ENCODE measurements at regions not wholly inside any gene's neighbourhood (a gene's known extent, or its start where the extent isn't known, plus 50 kb on each side); places are given as distances from the start of the nearest gene placed in this dataset.

DNA sequence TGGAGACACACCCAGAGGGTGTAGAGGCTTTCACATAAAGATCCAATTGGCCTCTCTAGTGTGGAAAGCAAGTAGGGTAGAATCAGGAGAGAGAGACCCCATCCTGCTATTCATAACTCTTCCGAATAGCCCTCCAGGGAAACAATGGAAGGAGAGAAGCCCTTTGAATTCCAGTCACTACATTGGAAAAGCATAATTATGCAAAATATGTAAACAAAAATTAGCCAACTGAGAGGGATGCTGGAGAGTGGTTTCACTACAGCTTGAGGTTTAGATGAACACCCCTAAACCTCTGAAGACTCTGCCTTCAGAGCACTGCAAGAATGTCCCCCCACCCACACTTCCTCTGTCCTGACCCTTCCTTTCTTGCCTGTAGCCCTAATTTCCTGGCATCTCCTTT lies 197.3 kb upstream of the ANKRD55 start:
- Histone ChIP-seq H3K36me3 (ENCODE audit: insufficient read depth, low read length) (no peaks in the 10 kb centered on the region), H3K4me3 (ENCODE audit: low read length) (no peak overlapping the region), H3K27me3 (ENCODE audit: insufficient read depth, low read length) (no peaks in the 10 kb centered on the region), H3K4me1 (ENCODE audit: insufficient read depth, low read length) (no peaks in the 10 kb centered on the region), H3K9ac (ENCODE audit: low read depth, low read length) (no peak overlapping the region), H3K27ac (ENCODE audit: low read depth, low read length) (no peak overlapping the region), H3K9me3 (ENCODE audit: insufficient read depth, low read depth, low read length) (no peaks in the 10 kb centered on the region)
- WGBS, result no CpG with 5 or more reads among the region's 1 CpG

DNA sequence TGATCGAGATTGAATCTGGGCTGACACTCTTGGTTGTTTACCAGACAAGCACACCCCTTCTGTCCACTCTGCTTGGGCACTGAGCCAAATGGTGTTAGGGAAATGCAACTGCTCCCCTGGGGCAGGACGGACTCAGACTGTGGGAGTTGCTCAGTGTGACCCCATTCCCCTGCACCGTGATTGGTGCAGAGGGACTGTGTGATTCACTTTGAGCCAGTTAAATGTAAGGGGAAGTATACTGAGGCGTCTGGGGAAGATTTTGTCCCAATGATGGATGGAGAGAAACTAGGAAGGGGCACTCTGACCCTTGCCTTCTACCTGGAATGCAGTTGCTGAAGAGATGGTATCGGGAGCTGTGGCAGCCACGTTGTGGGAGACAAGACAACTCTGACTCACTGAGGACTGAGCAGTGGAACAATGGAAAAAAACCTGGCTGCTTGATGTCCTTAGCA lies 196.0 kb upstream of the ANKRD55 start:
- H3K27me3 ChIP-seq (ENCODE audit: insufficient read depth, low read length), result no peaks in the 10 kb centered on the region
- no peak overlapping the region for H3K4me3 ChIP-seq (ENCODE audit: low read length)
- no peak overlapping the region for H3K27ac ChIP-seq (ENCODE audit: low read depth, low read length)
- no peak overlapping the region for H3K9ac ChIP-seq (ENCODE audit: low read depth, low read length)
- WGBS, result 91% methylated on average over 6 of the region's 6 CpGs
- H3K36me3 ChIP-seq (ENCODE audit: insufficient read depth, low read length), result no peaks in the 10 kb centered on the region
- no peaks in the 10 kb centered on the region for H3K9me3 ChIP-seq (ENCODE audit: insufficient read depth, low read depth, low read length)
- H3K4me1 ChIP-seq (ENCODE audit: insufficient read depth, low read length), result no peaks in the 10 kb centered on the region

DNA sequence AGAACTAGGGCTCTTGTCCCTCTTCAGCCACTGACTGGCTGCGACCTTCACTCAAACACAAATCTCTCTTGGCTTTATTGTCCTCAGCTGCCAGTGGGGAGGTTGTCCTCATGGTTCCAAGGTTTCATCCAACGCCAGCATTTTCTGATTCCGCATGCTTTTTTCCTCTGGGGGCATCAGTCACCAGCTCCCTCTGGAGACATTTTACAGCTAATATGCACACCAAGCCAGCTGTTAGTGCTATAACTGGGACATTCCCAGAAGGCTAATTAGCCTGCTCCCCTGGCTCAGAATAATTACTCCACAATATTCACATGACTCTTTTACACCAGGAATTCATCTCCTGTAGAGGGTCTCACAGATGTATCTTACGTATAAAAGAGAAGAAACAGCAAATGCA lies 193.6 kb upstream of the ANKRD55 start:
- no peaks in the 10 kb centered on the region for H3K36me3 ChIP-seq (ENCODE audit: insufficient read depth, low read length)
- H3K9me3 ChIP-seq (ENCODE audit: insufficient read depth, low read depth, low read length), result no peaks in the 10 kb centered on the region
- no peak overlapping the region for H3K9ac ChIP-seq (ENCODE audit: low read depth, low read length)
- no peaks in the 10 kb centered on the region for H3K27me3 ChIP-seq (ENCODE audit: insufficient read depth, low read length)
- WGBS, result 93% methylated on average over 4 of the region's 4 CpGs
- H3K4me1 ChIP-seq (ENCODE audit: insufficient read depth, low read length), result no peaks in the 10 kb centered on the region
- H3K27ac ChIP-seq (ENCODE audit: low read depth, low read length), result no peak overlapping the region
- no peak overlapping the region for H3K4me3 ChIP-seq (ENCODE audit: low read length)

DNA sequence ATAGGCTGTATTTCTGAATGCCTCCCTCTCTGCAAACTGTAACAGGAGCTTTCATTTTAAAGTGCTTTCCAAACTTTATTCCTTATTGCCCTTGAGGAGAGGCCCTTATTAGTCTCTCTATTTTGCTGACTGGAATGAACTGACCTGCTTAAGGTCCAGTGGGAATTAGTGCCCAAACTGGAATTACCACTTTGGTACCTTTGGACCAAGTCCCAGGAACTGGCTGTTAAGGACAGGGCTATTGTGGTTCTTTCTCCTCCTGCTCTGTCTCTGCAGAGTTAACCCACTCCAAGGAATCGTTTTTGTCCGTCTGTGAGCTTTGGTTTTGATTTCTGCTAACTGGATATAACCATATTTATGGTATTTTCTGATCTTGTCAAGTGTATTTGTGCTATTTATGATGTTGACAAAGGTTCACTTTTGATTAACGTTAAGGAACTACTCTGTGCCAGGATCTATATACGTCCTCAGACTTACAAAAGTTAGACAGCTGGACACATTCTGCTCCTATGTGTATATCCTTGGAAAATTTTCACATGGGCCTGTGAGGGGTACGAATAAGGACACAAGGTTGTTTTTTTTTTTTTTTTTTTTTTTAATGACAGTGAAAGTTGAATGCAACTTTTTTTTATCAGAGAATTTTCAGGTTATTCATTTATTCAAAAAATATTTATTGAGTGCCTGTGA lies 189.1 kb upstream of the ANKRD55 start:
- WGBS, result 90% methylated on average over 4 of the region's 5 CpGs
- H3K27ac ChIP-seq (ENCODE audit: low read depth, low read length), result no peak overlapping the region
- H3K9me3 ChIP-seq (ENCODE audit: insufficient read depth, low read depth, low read length), result peaks cover 2% of the 10 kb centered on the region; the same call in 1 of the 2 replicates
- no peaks in the 10 kb centered on the region for H3K27me3 ChIP-seq (ENCODE audit: insufficient read depth, low read length)
- no peaks in the 10 kb centered on the region for H3K4me1 ChIP-seq (ENCODE audit: insufficient read depth, low read length)
- H3K9ac ChIP-seq (ENCODE audit: low read depth, low read length), result no peak overlapping the region
- no peaks in the 10 kb centered on the region for H3K36me3 ChIP-seq (ENCODE audit: insufficient read depth, low read length)
- no peak overlapping the region for H3K4me3 ChIP-seq (ENCODE audit: low read length)

DNA sequence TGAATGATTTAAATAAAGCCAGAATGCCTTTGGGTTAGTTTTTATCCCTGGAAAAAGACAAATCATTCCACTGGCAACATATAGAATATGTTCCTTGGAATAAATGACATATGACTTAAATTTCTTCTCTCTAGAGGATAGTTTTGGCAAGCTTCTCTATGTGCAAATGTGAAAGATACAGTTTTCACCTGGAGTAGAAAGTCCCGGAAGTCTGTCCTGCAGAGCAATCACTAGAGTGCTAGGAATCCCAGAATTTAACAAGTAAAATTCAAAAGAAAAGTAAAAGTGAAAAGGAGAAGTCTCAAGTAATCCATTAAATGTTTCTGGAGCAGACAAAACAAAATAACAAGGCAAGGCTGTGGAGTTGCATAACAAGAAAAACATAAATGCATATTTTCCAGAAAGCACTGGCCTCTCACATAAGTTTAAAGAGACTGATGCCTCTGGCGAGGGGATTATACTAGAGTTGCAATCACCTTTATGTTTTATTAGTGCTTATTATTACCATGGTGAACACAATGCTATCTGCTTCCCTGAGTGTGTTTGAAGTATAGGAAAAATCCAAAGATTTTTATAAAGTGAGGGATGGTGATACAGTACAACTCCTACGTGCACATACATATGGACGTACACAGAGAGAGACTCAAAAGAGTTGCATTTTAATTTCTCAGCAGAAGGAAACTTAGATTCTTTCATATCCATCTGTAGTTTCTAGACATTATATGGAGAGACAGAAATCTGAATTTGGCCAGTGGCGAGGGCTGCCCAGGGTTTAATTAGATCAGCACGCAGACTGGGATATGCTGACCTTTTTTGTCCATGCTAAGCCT lies 188.3 kb upstream of the ANKRD55 start:
- 95% methylated on average over 6 of the region's 6 CpGs for WGBS
- Histone ChIP-seq H3K4me3 (ENCODE audit: low read length) (no peak overlapping the region), H3K27ac (ENCODE audit: low read depth, low read length) (no peak overlapping the region), H3K4me1 (ENCODE audit: insufficient read depth, low read length) (no peaks in the 10 kb centered on the region), H3K9ac (ENCODE audit: low read depth, low read length) (no peak overlapping the region), H3K36me3 (ENCODE audit: insufficient read depth, low read length) (no peaks in the 10 kb centered on the region), H3K27me3 (ENCODE audit: insufficient read depth, low read length) (no peaks in the 10 kb centered on the region), H3K9me3 (ENCODE audit: insufficient read depth, low read depth, low read length) (peaks cover 2% of the 10 kb centered on the region; the same call in 1 of the 2 replicates)

DNA sequence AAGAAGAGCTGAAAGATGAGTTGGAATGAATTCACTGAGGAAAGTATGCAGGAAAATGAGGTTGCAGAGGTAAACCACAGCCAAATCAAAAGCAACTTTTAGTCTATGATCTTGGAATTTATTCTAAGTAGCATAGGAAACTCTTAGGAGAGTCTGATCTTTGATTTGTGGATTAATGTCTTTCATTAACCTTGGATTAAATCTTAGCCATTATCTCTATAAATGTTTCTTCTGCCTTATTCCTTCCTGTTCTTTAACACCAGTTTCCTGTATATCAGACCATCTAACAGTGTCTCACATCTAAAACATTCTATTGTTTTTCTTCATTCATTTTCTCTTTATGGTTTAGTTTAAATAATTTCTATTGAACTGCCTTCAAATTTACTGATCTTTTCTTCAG lies 187.2 kb upstream of the ANKRD55 start:
- peaks cover 2% of the 10 kb centered on the region; the same call in 1 of the 2 replicates for H3K9me3 ChIP-seq (ENCODE audit: insufficient read depth, low read depth, low read length)
- H3K9ac ChIP-seq (ENCODE audit: low read depth, low read length), result no peak overlapping the region
- H3K27ac ChIP-seq (ENCODE audit: low read depth, low read length), result no peak overlapping the region
- no peaks in the 10 kb centered on the region for H3K27me3 ChIP-seq (ENCODE audit: insufficient read depth, low read length)
- H3K4me1 ChIP-seq (ENCODE audit: insufficient read depth, low read length), result no peaks in the 10 kb centered on the region
- H3K4me3 ChIP-seq (ENCODE audit: low read length), result no peak overlapping the region
- H3K36me3 ChIP-seq (ENCODE audit: insufficient read depth, low read length), result no peaks in the 10 kb centered on the region

DNA sequence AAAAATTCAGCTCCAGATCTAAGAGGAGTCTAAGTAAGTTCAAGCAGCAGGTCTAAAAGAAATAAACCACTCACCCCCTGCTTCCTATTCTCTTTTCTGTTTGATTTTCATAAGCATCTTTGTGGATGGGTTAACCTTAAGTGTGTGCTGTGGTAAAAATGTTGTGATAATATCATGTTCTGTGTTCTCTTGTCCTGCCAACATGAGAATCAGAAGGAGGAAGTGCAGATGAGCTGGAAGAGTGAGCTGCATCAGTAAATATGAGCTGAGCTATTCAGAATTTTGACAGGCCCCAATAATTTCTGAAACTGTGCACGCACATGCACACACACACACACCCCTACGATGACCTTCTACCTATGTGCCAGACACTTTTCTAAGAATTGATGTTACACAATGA lies 186.5 kb upstream of the ANKRD55 start:
- H3K4me1 ChIP-seq (ENCODE audit: insufficient read depth, low read length), result no peaks in the 10 kb centered on the region
- no peak overlapping the region for H3K4me3 ChIP-seq (ENCODE audit: low read length)
- no peak overlapping the region for H3K9ac ChIP-seq (ENCODE audit: low read depth, low read length)
- peaks cover 2% of the 10 kb centered on the region; the same call in 1 of the 2 replicates for H3K9me3 ChIP-seq (ENCODE audit: insufficient read depth, low read depth, low read length)
- 100% methylated on average over 2 of the region's 2 CpGs for WGBS
- no peaks in the 10 kb centered on the region for H3K36me3 ChIP-seq (ENCODE audit: insufficient read depth, low read length)
- H3K27ac ChIP-seq (ENCODE audit: low read depth, low read length), result no peak overlapping the region
- no peaks in the 10 kb centered on the region for H3K27me3 ChIP-seq (ENCODE audit: insufficient read depth, low read length)

DNA sequence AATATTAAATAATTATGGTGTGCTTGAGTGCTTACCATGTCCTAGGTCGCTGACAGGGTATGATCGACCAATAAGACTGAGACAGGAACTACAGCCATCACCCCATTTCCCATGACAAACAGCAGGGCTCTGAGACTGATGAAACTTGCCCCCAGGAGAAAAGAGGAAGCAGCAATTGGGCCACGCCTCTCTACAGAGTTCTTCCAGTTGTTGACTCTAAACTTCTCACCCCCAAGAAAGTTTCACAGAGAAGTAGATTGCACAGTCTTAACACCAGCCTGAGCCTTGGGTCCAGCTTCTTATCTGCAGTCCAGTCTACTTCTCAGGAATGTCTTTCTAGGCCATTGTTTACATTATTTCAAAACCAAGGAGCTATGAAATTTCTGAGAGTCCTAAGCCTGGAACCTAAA lies 182.2 kb upstream of the ANKRD55 start:
- WGBS, result 95% methylated on average over 3 of the region's 3 CpGs
- Histone ChIP-seq H3K27ac (ENCODE audit: low read depth, low read length) (no peak overlapping the region), H3K4me3 (ENCODE audit: low read length) (no peak overlapping the region), H3K9me3 (ENCODE audit: insufficient read depth, low read depth, low read length) (peaks cover under 1% of the 10 kb centered on the region; the same call in 1 of the 2 replicates), H3K9ac (ENCODE audit: low read depth, low read length) (no peak overlapping the region), H3K36me3 (ENCODE audit: insufficient read depth, low read length) (no peaks in the 10 kb centered on the region), H3K4me1 (ENCODE audit: insufficient read depth, low read length) (no peaks in the 10 kb centered on the region), H3K27me3 (ENCODE audit: insufficient read depth, low read length) (no peaks in the 10 kb centered on the region)

DNA sequence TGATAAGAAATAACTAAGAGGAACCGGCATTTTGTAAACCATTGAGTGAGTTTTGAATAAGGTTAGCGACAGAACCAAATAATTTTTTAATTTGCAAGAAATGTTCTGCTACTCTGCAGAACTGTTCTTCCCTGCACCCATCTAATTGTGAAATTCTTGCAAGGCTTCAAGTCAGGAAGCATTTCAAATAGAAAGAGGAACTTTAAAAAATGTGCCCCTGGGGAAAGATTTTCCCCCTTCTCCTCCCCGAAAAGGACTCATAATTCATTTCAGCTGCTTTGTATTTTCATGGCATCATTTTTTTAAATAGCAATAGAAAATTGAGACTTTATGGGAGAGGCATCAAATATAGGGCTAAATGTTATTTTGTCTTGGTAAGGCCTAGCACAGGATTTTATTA lies 180.9 kb upstream of the ANKRD55 start:
- Histone ChIP-seq H3K9me3 (ENCODE audit: insufficient read depth, low read depth, low read length) (no peaks in the 10 kb centered on the region), H3K9ac (ENCODE audit: low read depth, low read length) (no peak overlapping the region), H3K27me3 (ENCODE audit: insufficient read depth, low read length) (no peaks in the 10 kb centered on the region), H3K4me1 (ENCODE audit: insufficient read depth, low read length) (no peaks in the 10 kb centered on the region), H3K36me3 (ENCODE audit: insufficient read depth, low read length) (no peaks in the 10 kb centered on the region), H3K27ac (ENCODE audit: low read depth, low read length) (no peak overlapping the region), H3K4me3 (ENCODE audit: low read length) (no peak overlapping the region)
- 100% methylated on average over 1 of the region's 3 CpGs for WGBS

DNA sequence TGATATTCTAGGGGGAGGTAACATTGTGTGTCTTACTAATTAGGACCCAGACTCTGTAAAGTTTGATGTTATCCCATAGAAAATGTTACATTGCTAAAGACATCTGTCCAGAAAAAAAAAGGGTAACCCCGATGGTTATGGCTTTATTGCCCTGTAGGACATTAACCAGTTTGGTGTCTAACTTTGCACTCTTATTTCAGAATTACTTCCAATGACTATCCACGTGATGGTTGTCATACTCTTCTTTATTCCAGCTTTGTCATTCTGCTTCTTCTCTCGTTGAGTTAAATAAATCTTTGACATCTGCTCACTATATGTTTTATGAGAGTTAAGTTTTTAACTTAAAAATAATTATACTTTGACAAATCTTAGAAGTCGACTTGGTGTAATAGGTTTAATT lies 180.4 kb upstream of the ANKRD55 start:
- Histone ChIP-seq H3K27me3 (ENCODE audit: insufficient read depth, low read length) (no peaks in the 10 kb centered on the region), H3K9me3 (ENCODE audit: insufficient read depth, low read depth, low read length) (no peaks in the 10 kb centered on the region), H3K27ac (ENCODE audit: low read depth, low read length) (no peak overlapping the region), H3K4me1 (ENCODE audit: insufficient read depth, low read length) (no peaks in the 10 kb centered on the region), H3K9ac (ENCODE audit: low read depth, low read length) (no peak overlapping the region), H3K4me3 (ENCODE audit: low read length) (no peak overlapping the region), H3K36me3 (ENCODE audit: insufficient read depth, low read length) (no peaks in the 10 kb centered on the region)
- WGBS, result 91% methylated on average over 2 of the region's 4 CpGs

DNA sequence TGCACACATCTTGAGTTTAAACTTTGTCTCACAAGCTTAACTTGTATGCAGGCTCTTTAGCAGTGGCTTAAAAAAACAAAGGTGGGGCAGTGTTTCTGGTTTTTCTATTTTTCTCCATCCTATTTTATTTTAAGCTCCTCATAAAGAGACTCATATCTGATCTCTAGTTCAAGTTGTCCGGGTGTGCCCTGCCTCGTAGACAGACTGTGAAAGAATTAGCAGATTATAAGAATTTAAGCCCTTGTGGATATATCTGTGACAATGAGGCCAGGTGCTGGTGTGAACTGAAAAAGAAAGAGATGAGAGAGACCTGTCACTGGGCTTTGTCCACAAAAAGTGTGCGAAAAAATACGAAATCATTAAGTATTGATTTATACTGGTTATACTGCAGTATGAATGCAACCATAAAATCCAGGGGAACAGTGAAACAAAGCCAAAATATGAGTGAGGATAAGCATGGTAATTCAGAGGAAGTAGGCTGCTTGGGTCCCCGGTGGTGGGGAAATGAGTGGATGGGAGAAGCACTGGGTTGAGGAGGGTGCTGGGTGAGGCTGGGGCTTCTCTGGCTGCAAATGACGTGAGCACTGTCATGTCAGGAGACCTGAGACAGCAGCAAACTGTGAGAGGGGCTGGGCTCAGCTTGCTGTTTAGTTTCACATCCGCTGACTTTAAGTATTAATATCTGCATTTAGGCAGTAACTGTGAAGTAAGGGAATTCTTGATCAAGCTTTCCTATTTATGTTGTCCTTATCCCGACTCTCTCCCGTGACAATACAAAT lies 179.7 kb upstream of the ANKRD55 start:
- Histone ChIP-seq H3K4me3 (ENCODE audit: low read length) (no peak overlapping the region), H3K36me3 (ENCODE audit: insufficient read depth, low read length) (no peaks in the 10 kb centered on the region), H3K27me3 (ENCODE audit: insufficient read depth, low read length) (no peaks in the 10 kb centered on the region), H3K27ac (ENCODE audit: low read depth, low read length) (no peak overlapping the region), H3K9me3 (ENCODE audit: insufficient read depth, low read depth, low read length) (no peaks in the 10 kb centered on the region), H3K4me1 (ENCODE audit: insufficient read depth, low read length) (no peaks in the 10 kb centered on the region), H3K9ac (ENCODE audit: low read depth, low read length) (no peak overlapping the region)
- WGBS, result 79% methylated on average over 9 of the region's 9 CpGs

Data from HUES64 (cell line).